Left ventricle myocardium inferior (tissue), 1 donor: ENCODE measurements at regions not wholly inside any gene's neighbourhood (a gene's known extent, or its start where the extent isn't known, plus 50 kb on each side); places are given as distances from the start of the nearest gene placed in this dataset.

Experiments
- DNase-seq: peaks from one replicate; pipeline ENCODE4 v3.0.0-alpha.2; 2020
- H3K27ac ChIP-seq: fragments of 200-600 bp; replicated peaks from 2 replicates; pipeline ENCODE4 v1.8.0; 2021
- H3K27me3 ChIP-seq: fragments of 200-600 bp; 2 replicates; pipeline ENCODE4 v1.8.0; 2021; ENCODE audit warnings: low read depth
- H3K36me3 ChIP-seq: fragments of 200-600 bp; 2 replicates; pipeline ENCODE4 v1.8.0; 2021
- H3K4me1 ChIP-seq: fragments of 200-600 bp; 2 replicates; pipeline ENCODE4 v1.8.0; 2021
- H3K4me3 ChIP-seq: fragments of 200-600 bp; 2 replicates; pipeline ENCODE4 v1.8.0; 2021; ENCODE audit warnings: mild to moderate bottlenecking, moderate library complexity
- H3K9me3 ChIP-seq: fragments of 200-600 bp; replicated peaks from 2 replicates; pipeline ENCODE4 v1.8.0; 2021
- CTCF ChIP-seq: fragments of 200-600 bp; IDR thresholded peaks from 2 replicates; pipeline ENCODE4 v1.8.0; 2021; ENCODE audit warnings: antibody characterized with exemption, mild to moderate bottlenecking, borderline replicate concordance
- intact Hi-C: fragments of 100-400 bp; cut with micrococcal nuclease; formaldehyde crosslinking; loops from one replicate; pipeline ENCODE4 v1.11.0; 2022
- donor health status: DM: no; HTN: yes; CAD: no; lungs with severe emphysema.

- Histone ChIP-seq H3K36me3 (no peaks in the 10 kb centered on the region), H3K27me3 (no peaks in the 10 kb centered on the region), H3K9me3 (peaks cover 28% of the 10 kb centered on the region), H3K4me3 (no peak overlapping the region), H3K27ac (no peak overlapping the region), H3K4me1 (no peaks in the 10 kb centered on the region)
- DNase-seq: no peak
- intact Hi-C loops: no loop called here
- no peak for TF ChIP-seq CTCF
These were observed 74.2 kb upstream of the GLI3 start for GRCh38 chr7:42311195-42311594.

DNA sequence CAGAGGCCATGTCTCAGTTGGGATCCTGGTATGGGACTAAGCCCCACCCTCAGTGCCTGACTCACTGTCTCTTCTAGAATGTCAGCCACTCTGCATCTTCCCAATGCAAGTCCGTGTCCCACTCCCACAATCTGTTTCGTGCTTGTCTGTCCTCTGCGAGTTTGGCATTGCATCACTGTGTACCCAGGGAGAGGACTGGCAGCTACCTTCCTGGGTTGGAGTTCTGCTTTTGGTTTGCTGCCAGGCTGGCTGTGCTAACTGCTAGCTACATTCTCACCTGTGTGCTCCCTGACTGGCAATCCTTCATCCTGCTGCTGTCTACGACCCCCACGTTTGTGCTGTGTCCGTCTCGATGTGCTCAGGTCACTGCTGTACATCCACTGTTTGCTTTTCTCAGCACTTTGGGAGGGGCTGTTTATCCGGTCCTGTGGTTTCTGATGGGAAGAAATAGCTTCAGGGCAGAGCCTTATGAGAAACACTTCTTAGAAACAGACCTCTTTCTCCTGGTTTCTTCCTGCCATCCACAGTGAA, 56.0 kb upstream of the GLI3 start:
- Histone ChIP-seq H3K36me3 (no peaks in the 10 kb centered on the region), H3K27me3 (no peaks in the 10 kb centered on the region), H3K4me3 (no peak overlapping the region), H3K9me3 (no peaks in the 10 kb centered on the region), H3K4me1 (no peaks in the 10 kb centered on the region), H3K27ac (no peak overlapping the region)
- intact Hi-C loops: no loop called here
- DNase-seq: no peak
- no peak for TF ChIP-seq CTCF

DNA sequence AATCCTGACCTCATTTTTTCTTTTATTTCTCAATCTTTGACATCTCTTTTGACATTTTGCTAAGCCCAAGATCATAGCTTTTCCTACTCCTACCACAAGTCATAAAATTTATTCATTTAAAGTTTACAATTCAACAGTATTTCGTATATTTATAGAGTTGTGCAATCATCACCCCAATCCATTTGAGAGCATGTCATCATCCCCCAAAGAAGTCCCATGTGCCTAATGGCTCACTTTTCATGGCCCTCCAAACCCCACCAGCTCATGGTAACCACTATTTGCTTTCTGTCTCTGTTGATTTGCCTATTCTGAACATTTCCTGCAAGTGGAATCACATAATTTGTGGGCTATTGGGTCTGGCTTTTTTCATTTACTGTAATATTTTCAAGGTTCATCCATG, 52.5 kb upstream of the GLI3 start:
- Histone ChIP-seq H3K27ac (no peak overlapping the region), H3K4me1 (no peaks in the 10 kb centered on the region), H3K4me3 (no peak overlapping the region), H3K36me3 (no peaks in the 10 kb centered on the region), H3K27me3 (no peaks in the 10 kb centered on the region), H3K9me3 (no peaks in the 10 kb centered on the region)
- DNase-seq: no peak
- intact Hi-C loops: no loop called here
- no peak for TF ChIP-seq CTCF
